AG04450 (cell line): ENCODE measurements at regions not wholly inside any gene's neighbourhood (a gene's known extent, or its start where the extent isn't known, plus 50 kb on each side); places are given as distances from the start of the nearest gene placed in this dataset.

Source experiments
- CTCF ChIA-PET: fragments of 300-600, 350-600 bp; formaldehyde crosslinking; extraction: SDS; loops from one replicate; lab custom pipeline; 2022; ENCODE audit warnings: antibody characterized with exemption, inconsistent platforms; lab: Charles Lee
- POLR2A ChIA-PET: fragments of 350-600 bp; formaldehyde crosslinking; extraction: SDS; loops from one replicate; lab custom pipeline; 2021; ENCODE audit warnings: antibody characterized with exemption, inconsistent platforms; lab: Yijun Ruan, JAX
- DNase-seq: peaks from one replicate; pipeline ENCODE4 v3.0.0-alpha.2; 2011; ENCODE audit warnings: low read depth, low spot score
- H3K27ac ChIP-seq: one replicate; pipeline ENCODE4 v1.5.1; 2012; ENCODE audit warnings: low read depth, low read length, control low read depth
- H3K27me3 ChIP-seq: one replicate; pipeline ENCODE4 v1.6.0; 2012; ENCODE audit warnings: low read length; ENCODE audit not compliant: control insufficient read depth, insufficient read depth
- H3K4me3 ChIP-seq: 2 replicates; pipeline ENCODE4 v1.5.1; 2011; ENCODE audit warnings: mild to moderate bottlenecking, low read depth, low read length, control low read depth
- H3K9me3 ChIP-seq: 2 replicates; pipeline ENCODE4 v1.5.1; 2012; ENCODE audit warnings: low read length; ENCODE audit not compliant: control insufficient read depth, insufficient read depth
- CTCF ChIP-seq: IDR thresholded peaks from 2 replicates; pipeline ENCODE4 v1.5.1; 2011; ENCODE audit warnings: low read depth, low read length, control low read depth, inconsistent platforms

GRCh38 chrX:97876697-97877407 lies 993.1 kb downstream of the RPA4 start:
- H3K27me3 ChIP-seq: no peaks in the 10 kb centered on the region
- no peak for DNase-seq
- CTCF ChIA-PET: no interaction called here
- H3K4me3 ChIP-seq: no peak overlapping the region
- POLR2A ChIA-PET: no interaction called here
- no peak for TF ChIP-seq CTCF
- no peaks in the 10 kb centered on the region for H3K9me3 ChIP-seq
- H3K27ac ChIP-seq: no peak overlapping the region

- CTCF ChIA-PET: no interaction called here
- H3K27ac ChIP-seq: no peak overlapping the region
- DNase-seq: no peak
Measured at GRCh38 chrX:97882306-97882705, 998.6 kb downstream of the RPA4 start.

GRCh38 chrX:97895751-97896150 lies 1012.0 kb downstream of the RPA4 start:
- POLR2A ChIA-PET: no interaction called here

More at GRCh38 chrX:97882306-97882705, 998.6 kb downstream of the RPA4 start:
- Histone ChIP-seq H3K9me3 (no peaks in the 10 kb centered on the region), H3K4me3 (no peak overlapping the region), H3K27me3 (no peaks in the 10 kb centered on the region)
- TF ChIP-seq CTCF: no peak
- POLR2A ChIA-PET: no interaction called here

GRCh38 chrX:97897998-97898397 lies 1014.3 kb downstream of the RPA4 start:
- no peak overlapping the region for H3K4me3 ChIP-seq
- no peak for DNase-seq
- H3K9me3 ChIP-seq: no peaks in the 10 kb centered on the region
- H3K27ac ChIP-seq: no peak overlapping the region
- no peaks in the 10 kb centered on the region for H3K27me3 ChIP-seq
- POLR2A ChIA-PET: no interaction called here
- no peak for TF ChIP-seq CTCF
- CTCF ChIA-PET: interaction anchor here (1.0 kb wide), 1 partner anchor 9 kb away, joined by 3 read pairs; no protein-coding TSS in a partner anchor

More at GRCh38 chrX:97895751-97896150, 1012.0 kb downstream of the RPA4 start:
- CTCF ChIA-PET: no interaction called here
- Histone ChIP-seq H3K27me3 (no peaks in the 10 kb centered on the region), H3K27ac (no peak overlapping the region), H3K4me3 (no peak overlapping the region), H3K9me3 (no peaks in the 10 kb centered on the region)
- DNase-seq: no peak
- TF ChIP-seq CTCF: no peak

GRCh38 chrX:97898798-97899197 lies 1015.1 kb downstream of the RPA4 start:
- ChIA-PET POLR2A (no interaction called here), CTCF (interaction anchor here (1.0 kb wide), 1 partner anchor 9 kb away, joined by 3 read pairs; no protein-coding TSS in a partner anchor)
- no peaks in the 10 kb centered on the region for H3K27me3 ChIP-seq

More at GRCh38 chrX:97898798-97899197, 1015.1 kb downstream of the RPA4 start:
- H3K4me3 ChIP-seq: no peak overlapping the region
- TF ChIP-seq CTCF: no peak
- H3K27ac ChIP-seq: no peak overlapping the region
- DNase-seq: peak; percentile 13
- H3K9me3 ChIP-seq: no peaks in the 10 kb centered on the region
